NB4 (cell line): ENCODE measurements at regions not wholly inside any gene's neighbourhood (a gene's known extent, or its start where the extent isn't known, plus 50 kb on each side); places are given as distances from the start of the nearest gene placed in this dataset.

Experiments used
- DNase-seq: peaks from one replicate; pipeline ENCODE4 v3.0.0; 2010; ENCODE audit warnings: low read depth
- H3K4me3 ChIP-seq: one replicate; pipeline ENCODE4 v1.5.1; 2011; ENCODE audit warnings: mild to moderate bottlenecking, low read depth, low read length, moderate library complexity
- MAX ChIP-seq: IDR thresholded peaks from 2 replicates; pipeline ENCODE4 v1.6.1; 2011; ENCODE audit warnings: low read depth, low read length
- MYC ChIP-seq: IDR thresholded peaks from 2 replicates; pipeline ENCODE4 v1.6.1; 2011; ENCODE audit warnings: low read depth, low read length
- POLR2A ChIP-seq: IDR thresholded peaks from 2 replicates; pipeline ENCODE4 v1.6.1; 2011; ENCODE audit warnings: mild to moderate bottlenecking; ENCODE audit not compliant: insufficient read length; ENCODE audit errors: extremely low read depth
- TF ChIP-seq, protein P1 (sequence below): IDR thresholded peaks from one replicate; pipeline ENCODE4 v1.5.1; 2012; ENCODE audit warnings: low read depth, low read length

- H3K4me3 ChIP-seq: no peak overlapping the region
- no peak for DNase-seq
- TF ChIP-seq, protein P1, sequence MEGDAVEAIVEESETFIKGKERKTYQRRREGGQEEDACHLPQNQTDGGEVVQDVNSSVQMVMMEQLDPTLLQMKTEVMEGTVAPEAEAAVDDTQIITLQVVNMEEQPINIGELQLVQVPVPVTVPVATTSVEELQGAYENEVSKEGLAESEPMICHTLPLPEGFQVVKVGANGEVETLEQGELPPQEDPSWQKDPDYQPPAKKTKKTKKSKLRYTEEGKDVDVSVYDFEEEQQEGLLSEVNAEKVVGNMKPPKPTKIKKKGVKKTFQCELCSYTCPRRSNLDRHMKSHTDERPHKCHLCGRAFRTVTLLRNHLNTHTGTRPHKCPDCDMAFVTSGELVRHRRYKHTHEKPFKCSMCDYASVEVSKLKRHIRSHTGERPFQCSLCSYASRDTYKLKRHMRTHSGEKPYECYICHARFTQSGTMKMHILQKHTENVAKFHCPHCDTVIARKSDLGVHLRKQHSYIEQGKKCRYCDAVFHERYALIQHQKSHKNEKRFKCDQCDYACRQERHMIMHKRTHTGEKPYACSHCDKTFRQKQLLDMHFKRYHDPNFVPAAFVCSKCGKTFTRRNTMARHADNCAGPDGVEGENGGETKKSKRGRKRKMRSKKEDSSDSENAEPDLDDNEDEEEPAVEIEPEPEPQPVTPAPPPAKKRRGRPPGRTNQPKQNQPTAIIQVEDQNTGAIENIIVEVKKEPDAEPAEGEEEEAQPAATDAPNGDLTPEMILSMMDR: no peak
- no peak for TF ChIP-seq MAX
- no peak for TF ChIP-seq POLR2A
- no peak for TF ChIP-seq MYC
Observed at GRCh38 chr5:19297934-19298333, 690.1 kb downstream of the CDH18 start.

GRCh38 chr5:19301271-19301670, 686.7 kb downstream of the CDH18 start:
- TF ChIP-seq MAX (no peak), POLR2A (no peak), MYC (no peak)
- TF ChIP-seq, protein P1: no peak
- no peak overlapping the region for H3K4me3 ChIP-seq
- DNase-seq: no peak

- H3K4me3 ChIP-seq: no peak overlapping the region
- peak; percentile 4 for DNase-seq
- TF ChIP-seq POLR2A (no peak), MAX (no peak), MYC (no peak)
- TF ChIP-seq, protein P1: no peak
Observed at GRCh38 chr5:19314840-19315239, 673.2 kb downstream of the CDH18 start.

DNA sequence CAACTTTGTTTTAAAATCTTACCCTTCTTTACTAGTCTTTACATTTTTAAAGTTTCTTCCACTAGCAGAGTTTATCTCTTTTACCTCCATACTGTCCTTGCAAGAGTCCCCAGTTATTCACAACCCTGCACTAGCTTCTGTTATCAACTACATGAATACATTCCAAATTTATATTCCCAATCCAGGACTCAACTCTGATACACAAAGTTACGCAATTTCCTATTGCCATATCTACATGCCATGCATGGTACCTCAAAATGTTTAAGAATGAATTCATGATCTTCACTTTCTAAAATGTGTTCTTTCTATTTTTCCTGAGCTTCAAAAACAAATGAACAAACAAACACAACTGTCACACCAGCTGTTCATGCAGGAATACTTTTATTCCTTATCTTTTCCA, 668.7 kb downstream of the CDH18 start:
- TF ChIP-seq MYC: no peak
- TF ChIP-seq, protein P1: no peak
- TF ChIP-seq POLR2A: no peak
- TF ChIP-seq MAX: no peak
- DNase-seq: no peak
- H3K4me3 ChIP-seq: no peak overlapping the region

- no peak for DNase-seq
- H3K4me3 ChIP-seq: no peak overlapping the region
- TF ChIP-seq MAX: no peak
- TF ChIP-seq, protein P1: no peak
- TF ChIP-seq POLR2A: no peak
- TF ChIP-seq MYC: no peak
Observed at GRCh38 chr5:19322716-19323485, 665.1 kb downstream of the CDH18 start.

GRCh38 chr5:19334278-19334677, 653.7 kb downstream of the CDH18 start:
- H3K4me3 ChIP-seq: no peak overlapping the region
- no peak for DNase-seq
- TF ChIP-seq POLR2A (no peak), MYC (no peak), MAX (no peak)
- TF ChIP-seq, protein P1: no peak
